ENCODE measurements at regions not wholly inside any gene's neighbourhood (a gene's known extent, or its start where the extent isn't known, plus 50 kb on each side); places are given as distances from the start of the nearest gene placed in this dataset.

DNA sequence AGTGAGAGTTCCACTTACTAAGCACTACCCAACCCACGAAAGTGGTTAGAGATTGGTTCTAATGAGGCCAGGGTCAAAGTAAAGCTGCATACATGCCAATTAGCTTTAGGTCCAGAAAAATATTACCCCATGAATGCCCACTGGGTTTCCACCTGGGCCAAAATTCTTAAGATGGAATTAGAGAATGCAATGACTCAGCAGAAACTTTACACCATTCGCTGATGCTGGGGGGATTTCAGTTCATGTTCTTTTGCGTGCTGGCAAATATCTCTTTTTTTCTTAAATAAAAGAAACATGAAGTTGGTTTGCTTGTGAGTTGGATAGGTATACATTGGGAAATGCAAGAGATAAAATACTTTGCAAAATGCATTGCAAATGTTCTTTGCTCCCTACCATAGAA lies 715.3 kb upstream of the MIR17HG start:
- intact Hi-C loops (cut with DNase I), result no loop called here
- H3K4me3 ChIP-seq, result no peak overlapping the region
- DNase-seq (ENCODE audit: extremely low spot score in 2 of 2), result no peak
- H3K27ac ChIP-seq, result no peak overlapping the region
- H3K27me3 ChIP-seq, result no peaks in the 10 kb centered on the region
- TF ChIP-seq POLR2AphosphoS5 (IDR thresholded peaks at IDR 0.05; ENCODE audit: insufficient read depth in 1 of 2, low read depth in 1 of 2) (no peak), POLR2A (IDR thresholded peaks at IDR 0.05) (no peak)
- TF ChIP-seq, protein P1, sequence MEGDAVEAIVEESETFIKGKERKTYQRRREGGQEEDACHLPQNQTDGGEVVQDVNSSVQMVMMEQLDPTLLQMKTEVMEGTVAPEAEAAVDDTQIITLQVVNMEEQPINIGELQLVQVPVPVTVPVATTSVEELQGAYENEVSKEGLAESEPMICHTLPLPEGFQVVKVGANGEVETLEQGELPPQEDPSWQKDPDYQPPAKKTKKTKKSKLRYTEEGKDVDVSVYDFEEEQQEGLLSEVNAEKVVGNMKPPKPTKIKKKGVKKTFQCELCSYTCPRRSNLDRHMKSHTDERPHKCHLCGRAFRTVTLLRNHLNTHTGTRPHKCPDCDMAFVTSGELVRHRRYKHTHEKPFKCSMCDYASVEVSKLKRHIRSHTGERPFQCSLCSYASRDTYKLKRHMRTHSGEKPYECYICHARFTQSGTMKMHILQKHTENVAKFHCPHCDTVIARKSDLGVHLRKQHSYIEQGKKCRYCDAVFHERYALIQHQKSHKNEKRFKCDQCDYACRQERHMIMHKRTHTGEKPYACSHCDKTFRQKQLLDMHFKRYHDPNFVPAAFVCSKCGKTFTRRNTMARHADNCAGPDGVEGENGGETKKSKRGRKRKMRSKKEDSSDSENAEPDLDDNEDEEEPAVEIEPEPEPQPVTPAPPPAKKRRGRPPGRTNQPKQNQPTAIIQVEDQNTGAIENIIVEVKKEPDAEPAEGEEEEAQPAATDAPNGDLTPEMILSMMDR (IDR thresholded peaks at IDR 0.05), result no peak
- H3K9me3 ChIP-seq, result no peaks in the 10 kb centered on the region
- no peaks in the 10 kb centered on the region for H3K36me3 ChIP-seq
- H3K4me1 ChIP-seq, result no peaks in the 10 kb centered on the region

DNA sequence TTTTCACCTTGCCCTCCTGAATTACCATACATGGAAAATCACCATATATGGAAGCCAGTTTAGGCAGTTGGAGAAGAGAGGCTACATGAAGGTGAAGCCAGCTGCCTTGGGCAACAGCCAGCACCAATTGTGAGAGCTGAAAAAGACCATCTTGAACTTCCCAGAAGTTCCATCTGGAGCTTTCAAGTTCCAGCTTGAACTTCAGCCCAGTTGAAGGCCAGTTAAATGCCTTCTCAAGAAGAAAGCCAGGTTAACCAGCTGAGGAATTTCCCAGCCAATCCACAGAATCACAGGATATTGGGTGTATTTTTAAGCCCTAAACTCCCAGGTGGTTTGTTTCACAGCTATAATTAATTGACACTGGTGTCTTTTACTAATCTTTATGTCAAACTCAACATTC lies 713.6 kb upstream of the MIR17HG start:
- H3K4me3 ChIP-seq, result no peak overlapping the region
- no peaks in the 10 kb centered on the region for H3K36me3 ChIP-seq
- H3K9me3 ChIP-seq, result no peaks in the 10 kb centered on the region
- no peak for DNase-seq (ENCODE audit: extremely low spot score in 2 of 2)
- H3K27me3 ChIP-seq, result no peaks in the 10 kb centered on the region
- TF ChIP-seq, protein P1 (IDR thresholded peaks at IDR 0.05), result no peak
- TF ChIP-seq POLR2A (IDR thresholded peaks at IDR 0.05), result no peak
- TF ChIP-seq POLR2AphosphoS5 (IDR thresholded peaks at IDR 0.05; ENCODE audit: insufficient read depth in 1 of 2, low read depth in 1 of 2), result no peak
- intact Hi-C loops (cut with DNase I), result no loop called here
- H3K4me1 ChIP-seq, result no peaks in the 10 kb centered on the region
- H3K27ac ChIP-seq, result no peak overlapping the region

DNA sequence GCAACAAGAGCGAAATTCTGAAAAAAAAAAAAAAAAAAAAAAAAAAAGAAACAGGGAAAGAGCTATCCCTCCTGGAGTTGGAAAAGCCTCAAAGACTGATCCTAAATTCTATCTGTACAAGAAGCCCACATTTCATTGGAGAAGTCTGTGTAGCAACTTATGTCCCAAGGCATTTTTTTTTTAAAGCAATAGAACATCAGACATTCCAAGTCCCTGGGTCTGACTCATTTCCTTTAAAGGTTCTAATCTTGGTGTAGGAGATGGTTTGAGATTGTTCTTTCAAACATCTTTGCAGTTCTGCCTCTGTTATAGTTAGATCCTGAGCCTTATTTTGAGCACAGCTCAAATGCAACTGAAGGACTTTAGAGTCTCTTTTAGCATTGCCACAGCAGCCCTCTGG lies 706.5 kb upstream of the MIR17HG start:
- H3K9me3 ChIP-seq, result no peaks in the 10 kb centered on the region
- no peaks in the 10 kb centered on the region for H3K4me1 ChIP-seq
- DNase-seq (ENCODE audit: extremely low spot score in 2 of 2), result no peak
- H3K4me3 ChIP-seq, result no peak overlapping the region
- intact Hi-C loops (cut with DNase I), result no loop called here
- no peaks in the 10 kb centered on the region for H3K36me3 ChIP-seq
- H3K27ac ChIP-seq, result no peak overlapping the region
- H3K27me3 ChIP-seq, result no peaks in the 10 kb centered on the region
- TF ChIP-seq, protein P1 (IDR thresholded peaks at IDR 0.05), result no peak
- TF ChIP-seq POLR2A (IDR thresholded peaks at IDR 0.05), result no peak
- TF ChIP-seq POLR2AphosphoS5 (IDR thresholded peaks at IDR 0.05; ENCODE audit: insufficient read depth in 1 of 2, low read depth in 1 of 2), result no peak

GRCh38 chr13:90641884-90642283 lies 705.6 kb upstream of the MIR17HG start:
- Histone ChIP-seq H3K27me3 (no peaks in the 10 kb centered on the region), H3K27ac (no peak overlapping the region), H3K4me3 (no peak overlapping the region), H3K36me3 (no peaks in the 10 kb centered on the region), H3K4me1 (no peaks in the 10 kb centered on the region), H3K9me3 (no peaks in the 10 kb centered on the region)
- DNase-seq (ENCODE audit: extremely low spot score in 2 of 2), result no peak
- intact Hi-C loops (cut with DNase I), result no loop called here
- TF ChIP-seq POLR2AphosphoS5 (IDR thresholded peaks at IDR 0.05; ENCODE audit: insufficient read depth in 1 of 2, low read depth in 1 of 2) (no peak), POLR2A (IDR thresholded peaks at IDR 0.05) (no peak)
- TF ChIP-seq, protein P1 (IDR thresholded peaks at IDR 0.05), result no peak

- no peaks in the 10 kb centered on the region for H3K4me1 ChIP-seq
- H3K4me3 ChIP-seq, result no peak overlapping the region
- no peaks in the 10 kb centered on the region for H3K36me3 ChIP-seq
- H3K9me3 ChIP-seq, result no peaks in the 10 kb centered on the region
- intact Hi-C loops (cut with DNase I), result no loop called here
- TF ChIP-seq POLR2A (IDR thresholded peaks at IDR 0.05), result no peak
- TF ChIP-seq, protein P1 (IDR thresholded peaks at IDR 0.05), result no peak
- no peak for TF ChIP-seq POLR2AphosphoS5 (IDR thresholded peaks at IDR 0.05; ENCODE audit: insufficient read depth in 1 of 2, low read depth in 1 of 2)
- H3K27ac ChIP-seq, result no peak overlapping the region
- H3K27me3 ChIP-seq, result no peaks in the 10 kb centered on the region
- DNase-seq (ENCODE audit: extremely low spot score in 2 of 2), result no peak
Measured at GRCh38 chr13:90645582-90645981, 701.9 kb upstream of the MIR17HG start.

All from vagina (tissue), 2 donors.